SU-DHL-6 (cell line): ENCODE measurements at regions not wholly inside any gene's neighbourhood (a gene's known extent, or its start where the extent isn't known, plus 50 kb on each side); places are given as distances from the start of the nearest gene placed in this dataset.

Experiments used
- EZH2phosphoT487 ChIP-seq: fragments of 200-600 bp; sonication (generic), shearing (Covaris generic); conservative IDR thresholded peaks from 2 replicates; pipeline ENCODE4 v1.6.1; 2018; ENCODE audit warnings: mild to moderate bottlenecking, antibody characterized with exemption, low read length, moderate library complexity, mixed read lengths
- TF ChIP-seq, protein P1 (sequence below): fragments of 200-600 bp; sonication (generic); IDR thresholded peaks from one replicate; pipeline ENCODE4 v1.5.1; 2017; ENCODE audit warnings: antibody characterized with exemption, mild to moderate bottlenecking, low read length, moderate library complexity; ENCODE audit not compliant: insufficient read depth, poor library complexity, severe bottlenecking

DNA sequence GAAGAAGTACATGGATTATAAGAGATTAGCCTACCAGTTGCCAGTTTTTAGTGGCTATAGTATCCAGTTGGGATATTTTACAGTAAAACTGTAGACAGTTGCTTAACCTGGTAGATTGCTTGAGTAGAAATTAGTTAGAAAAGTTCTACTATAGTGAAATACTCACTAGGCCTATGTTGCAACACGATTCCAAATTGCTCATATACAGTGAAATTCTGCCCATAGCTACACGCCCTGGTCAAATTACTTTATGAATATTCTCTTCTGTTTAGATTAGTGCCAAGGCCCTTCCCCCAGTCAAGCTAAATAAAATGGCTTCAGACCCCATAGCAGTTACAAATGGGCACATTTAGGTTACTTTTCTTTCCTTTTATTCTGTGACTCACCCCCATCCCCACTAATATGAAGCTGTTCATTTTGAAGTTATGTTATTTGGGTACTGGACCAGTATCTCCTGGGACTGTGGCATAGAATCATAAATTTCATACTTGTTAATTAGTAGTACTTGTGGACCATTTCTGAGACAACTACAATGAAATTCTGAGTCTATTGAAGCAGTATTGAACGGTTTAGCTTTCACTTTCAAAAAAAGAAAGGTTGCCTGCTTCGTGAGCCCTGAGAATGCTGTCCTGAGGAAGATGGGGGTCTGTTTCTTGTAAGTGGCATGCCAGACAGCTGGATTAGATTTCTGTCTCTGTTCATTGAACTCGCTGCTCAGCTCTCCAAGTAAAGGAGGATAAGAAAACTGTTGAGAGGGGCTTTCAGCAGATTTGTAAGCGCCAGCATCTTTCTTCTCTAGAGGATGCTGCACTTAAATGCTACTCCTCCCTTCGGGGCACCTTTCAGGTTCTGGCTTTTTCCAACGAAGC lies 65.8 kb upstream of the CFAP20DC start:
- TF ChIP-seq, protein P1, sequence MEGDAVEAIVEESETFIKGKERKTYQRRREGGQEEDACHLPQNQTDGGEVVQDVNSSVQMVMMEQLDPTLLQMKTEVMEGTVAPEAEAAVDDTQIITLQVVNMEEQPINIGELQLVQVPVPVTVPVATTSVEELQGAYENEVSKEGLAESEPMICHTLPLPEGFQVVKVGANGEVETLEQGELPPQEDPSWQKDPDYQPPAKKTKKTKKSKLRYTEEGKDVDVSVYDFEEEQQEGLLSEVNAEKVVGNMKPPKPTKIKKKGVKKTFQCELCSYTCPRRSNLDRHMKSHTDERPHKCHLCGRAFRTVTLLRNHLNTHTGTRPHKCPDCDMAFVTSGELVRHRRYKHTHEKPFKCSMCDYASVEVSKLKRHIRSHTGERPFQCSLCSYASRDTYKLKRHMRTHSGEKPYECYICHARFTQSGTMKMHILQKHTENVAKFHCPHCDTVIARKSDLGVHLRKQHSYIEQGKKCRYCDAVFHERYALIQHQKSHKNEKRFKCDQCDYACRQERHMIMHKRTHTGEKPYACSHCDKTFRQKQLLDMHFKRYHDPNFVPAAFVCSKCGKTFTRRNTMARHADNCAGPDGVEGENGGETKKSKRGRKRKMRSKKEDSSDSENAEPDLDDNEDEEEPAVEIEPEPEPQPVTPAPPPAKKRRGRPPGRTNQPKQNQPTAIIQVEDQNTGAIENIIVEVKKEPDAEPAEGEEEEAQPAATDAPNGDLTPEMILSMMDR, result no peak
- no peak for TF ChIP-seq EZH2phosphoT487
